Panc1 (cell line): ENCODE measurements at regions not wholly inside any gene's neighbourhood (a gene's known extent, or its start where the extent isn't known, plus 50 kb on each side); places are given as distances from the start of the nearest gene placed in this dataset.

Experiments used
- ATAC-seq: fragments of 200-7000 bp; cut with Tn5 transposase; 2 replicates; pipeline ENCODE4 v1.9.1; 2020; ENCODE audit warnings: mild to moderate bottlenecking, moderate library complexity
- BruUV-seq: library from RNA; stranded (reverse); fragments of 400-500 nt; replicated peaks from 2 replicates; lab custom pipeline; 2021; lab: Mats Ljungman, UMichigan
- CTCF ChIA-PET: fragments of 300-600 bp; sonication (Branson Sonifier 250); formaldehyde crosslinking; loops from one replicate; lab custom pipeline; 2022; ENCODE audit warnings: antibody characterized with exemption; lab: Charles Lee
- POLR2A ChIA-PET: fragments of 300-600 bp; sonication (Branson Sonifier 250); formaldehyde crosslinking; loops from one replicate; lab custom pipeline; 2022; ENCODE audit warnings: antibody characterized with exemption; lab: Charles Lee
- DNase-seq: peaks from one replicate; pipeline ENCODE4 v3.0.0-alpha.2; 2010; ENCODE audit warnings: low read depth, low spot score
- H3K27ac ChIP-seq: 2 replicates; pipeline ENCODE4 v1.5.1; 2011; ENCODE audit warnings: mild to moderate bottlenecking, low read length, inconsistent platforms
- H3K27me3 ChIP-seq: fragments of 200-500 bp; sonication (Bioruptor generic); 2 replicates; pipeline ENCODE4 v1.6.0; 2014; ENCODE audit warnings: low read length, inconsistent platforms; ENCODE audit not compliant: control insufficient read depth, insufficient read depth
- H3K36me3 ChIP-seq: fragments of 200-500 bp; sonication (Bioruptor generic); 2 replicates; pipeline ENCODE4 v1.5.1; 2014; ENCODE audit warnings: inconsistent platforms, mild to moderate bottlenecking, low read length, moderate library complexity; ENCODE audit not compliant: control insufficient read depth, insufficient read depth
- H3K4me1 ChIP-seq: 2 replicates; pipeline ENCODE4 v1.5.1; 2011; ENCODE audit warnings: inconsistent platforms, mild to moderate bottlenecking, low read length, moderate library complexity; ENCODE audit not compliant: control insufficient read depth, insufficient read depth
- H3K4me3 ChIP-seq, 2 experiments: 2 replicates each; pipeline ENCODE4 v1.5.1; 2011 to 2012; ENCODE audit warnings: low read depth in 2 of 2, low read length in 2 of 2, mild to moderate bottlenecking in 2 of 2, inconsistent platforms in 1 of 2, moderate library complexity in 1 of 2
- H3K9me3 ChIP-seq: fragments of 200-500 bp; sonication (Bioruptor generic); 2 replicates; pipeline ENCODE4 v1.5.1; 2014; ENCODE audit warnings: low read depth, mild to moderate bottlenecking, inconsistent platforms, low read length, moderate library complexity; ENCODE audit not compliant: control insufficient read depth, insufficient read depth
- CTCF ChIP-seq: fragments of 450-650 bp; IDR thresholded peaks from 2 replicates; pipeline ENCODE4 v1.5.1; 2017; ENCODE audit warnings: mild to moderate bottlenecking
- POLR2AphosphoS5 ChIP-seq: IDR thresholded peaks from 2 replicates; pipeline ENCODE4 v1.6.1; 2012; ENCODE audit warnings: mild to moderate bottlenecking, low read depth, low read length, moderate library complexity
- REST ChIP-seq, 2 experiments: IDR thresholded peaks; 2 replicates each; pipeline ENCODE4 v1.6.1; 2011 to 2012; ENCODE audit warnings: low read depth in 2 of 2, control low read depth in 1 of 2, low read length in 1 of 2, mild to moderate bottlenecking in 1 of 2, moderate library complexity in 1 of 2; ENCODE audit not compliant: insufficient read depth in 1 of 2
- SIN3A ChIP-seq: IDR thresholded peaks from 2 replicates; pipeline ENCODE4 v1.6.1; 2012; ENCODE audit warnings: low read depth, mild to moderate bottlenecking, low read length, moderate library complexity, borderline replicate concordance; ENCODE audit not compliant: insufficient read depth
- TCF7L2 ChIP-seq: IDR thresholded peaks from 2 replicates; pipeline ENCODE4 v1.6.1; 2011; ENCODE audit warnings: mild to moderate bottlenecking, low read depth, low read length, inconsistent platforms
- in situ Hi-C: cut with HindIII; loops from 2 replicates; pipeline ENCODE4 v1.10.0; 2016; ENCODE audit warnings: low sequenced_read_pairs, low pct_unique_long_range_greater_than_20kb
- intact Hi-C: fragments of 100-400 bp; cut with micrococcal nuclease; formaldehyde crosslinking; loops from one replicate; pipeline ENCODE4 v1.10.0; 2022; ENCODE audit not compliant: unreplicated experiment

GRCh38 chr1:189783456-189783855 is 694.2 kb downstream of the BRINP3 start:
- in situ Hi-C loops, result no loop called here
- Histone ChIP-seq H3K27ac (no peak overlapping the region), H3K9me3 (no peaks in the 10 kb centered on the region), H3K36me3 (no peaks in the 10 kb centered on the region), H3K4me1 (no peaks in the 10 kb centered on the region), H3K27me3 (no peaks in the 10 kb centered on the region), H3K4me3 (no peak overlapping the region)
- BruUV-seq, result no TSS peak
- DNase-seq, result no peak
- intact Hi-C loops, result no loop called here
- ATAC-seq, result no peak
- POLR2A ChIA-PET, result no interaction called here
- CTCF ChIA-PET, result no interaction called here
- no peak for TF ChIP-seq REST (IDR thresholded peaks at IDR 0.05; ENCODE audit: insufficient read depth in 1 of 2, low read depth in 2 of 2, low read length in 1 of 2)
- no peak for TF ChIP-seq POLR2AphosphoS5

GRCh38 chr1:189786761-189787160 is 690.9 kb downstream of the BRINP3 start:
- Histone ChIP-seq H3K4me3 (no peak overlapping the region), H3K9me3 (no peaks in the 10 kb centered on the region), H3K36me3 (no peaks in the 10 kb centered on the region), H3K27me3 (no peaks in the 10 kb centered on the region), H3K27ac (no peak overlapping the region), H3K4me1 (no peaks in the 10 kb centered on the region)
- no TSS peak for BruUV-seq
- no peak for TF ChIP-seq POLR2AphosphoS5
- no peak for TF ChIP-seq SIN3A
- TF ChIP-seq CTCF, result no peak
- TF ChIP-seq TCF7L2, result no peak
- ATAC-seq (no peak), DNase-seq (no peak)
- intact Hi-C loops, result no loop called here
- in situ Hi-C loops, result no loop called here
- ChIA-PET CTCF (no interaction called here), POLR2A (no interaction called here)

GRCh38 chr1:189787201-189787600 is 690.5 kb downstream of the BRINP3 start:
- ChIA-PET POLR2A (no interaction called here), CTCF (no interaction called here)
- BruUV-seq, result no TSS peak
- no peaks in the 10 kb centered on the region for H3K4me1 ChIP-seq
- H3K4me3 ChIP-seq, result no peak overlapping the region
- H3K27ac ChIP-seq, result no peak overlapping the region
- DNase-seq (no peak), ATAC-seq (no peak)
- intact Hi-C loops (no loop called here), in situ Hi-C loops (no loop called here)
- TF ChIP-seq CTCF (no peak), SIN3A (no peak), POLR2AphosphoS5 (no peak), REST (IDR thresholded peaks at IDR 0.05; ENCODE audit: insufficient read depth in 1 of 2, low read depth in 2 of 2, low read length in 1 of 2) (no peak), TCF7L2 (no peak)
- no peaks in the 10 kb centered on the region for H3K27me3 ChIP-seq
- no peaks in the 10 kb centered on the region for H3K9me3 ChIP-seq
- H3K36me3 ChIP-seq, result no peaks in the 10 kb centered on the region
